Tibial nerve (tissue), 3 donors: ENCODE measurements at regions not wholly inside any gene's neighbourhood (a gene's known extent, or its start where the extent isn't known, plus 50 kb on each side); places are given as distances from the start of the nearest gene placed in this dataset.

Experiments used
- CTCF ChIP-seq, 5 experiments: fragments of 200-600 bp in 3 of 5; fragments of 450-650 bp in 2 of 5; sonication (generic) in 3 of 5; IDR thresholded peaks; one replicate each; pipeline ENCODE4 v1.5.1; 2016 to 2019; ENCODE audit warnings: antibody characterized with exemption in 5 of 5, mild to moderate bottlenecking in 3 of 5, moderate library complexity in 2 of 5
- POLR2A ChIP-seq, 2 donors: fragments of 450-650 bp; IDR thresholded peaks; one replicate each; pipeline ENCODE4 v1.6.1; 2017; ENCODE audit warnings: antibody characterized with exemption in 2 of 2, mild to moderate bottlenecking in 2 of 2, moderate library complexity in 2 of 2

GRCh38 chr3:172575375-172575774 lies 52.1 kb upstream of the TNFSF10 start:
- TF ChIP-seq CTCF (IDR thresholded peaks at IDR 0.05), result no peak
- TF ChIP-seq POLR2A (IDR thresholded peaks at IDR 0.05), result no peak
